CD14-positive monocyte (primary cell): ENCODE measurements at regions not wholly inside any gene's neighbourhood (a gene's known extent, or its start where the extent isn't known, plus 50 kb on each side); places are given as distances from the start of the nearest gene placed in this dataset.

Experiments
- DNase-seq, 3 donors: peaks; one replicate each; pipeline ENCODE4 v3.0.0-alpha.2; 2011 to 2022
- H2AFZ ChIP-seq: 2 replicates; pipeline ENCODE4 v1.6.0; 2012; ENCODE audit warnings: mild to moderate bottlenecking, low read depth, low read length, inconsistent platforms; ENCODE audit not compliant: insufficient read depth, poor library complexity, severe bottlenecking
- H3K27ac ChIP-seq, 2 donors: 1 replicate in 1 of 2; 2 replicates in 1 of 2; pipeline ENCODE4 v1.5.1; 2012 to 2013; ENCODE audit warnings: low read length in 2 of 2, control low read depth in 1 of 2, inconsistent platforms in 1 of 2, low read depth in 1 of 2, mild to moderate bottlenecking in 1 of 2
- H3K27me3 ChIP-seq, 2 donors: one replicate each; pipeline versions ENCODE4 v1.6.0 to v1.6.1; 2011 to 2013; ENCODE audit warnings: low read length in 2 of 2; ENCODE audit not compliant: control insufficient read depth in 2 of 2, insufficient read depth in 2 of 2
- H3K36me3 ChIP-seq, 2 donors: replicated peaks in 1 of 2; 1 replicate in 1 of 2; 2 replicates in 1 of 2; pipeline versions ENCODE4 v1.5.1 to v1.6.1; 2012 to 2013; ENCODE audit warnings: low read length in 2 of 2, control low read depth in 1 of 2, inconsistent platforms in 1 of 2, mild to moderate bottlenecking in 1 of 2; ENCODE audit not compliant: insufficient read depth in 2 of 2, control insufficient read depth in 1 of 2
- H3K4me1 ChIP-seq, 2 donors: 1 replicate in 1 of 2; 2 replicates in 1 of 2; pipeline versions ENCODE4 v1.5.1 to v1.6.1; 2012 to 2013; ENCODE audit warnings: low read length in 2 of 2, control low read depth in 1 of 2, inconsistent platforms in 1 of 2, mild to moderate bottlenecking in 1 of 2, moderate library complexity in 1 of 2; ENCODE audit not compliant: insufficient read depth in 2 of 2, control insufficient read depth in 1 of 2
- H3K4me2 ChIP-seq: replicated peaks from 2 replicates; pipeline ENCODE3; 2012; ENCODE audit warnings: low read length, moderate library complexity, mild to moderate bottlenecking; ENCODE audit not compliant: poor library complexity, severe bottlenecking; ENCODE audit errors: extremely low read depth
- H3K4me3 ChIP-seq, 3 experiments: fragments of 200-600 bp in 1 of 3; sonication (generic) in 1 of 3; replicated peaks in 1 of 3; 1 replicate in 2 of 3; 2 replicates in 1 of 3; pipeline ENCODE4 v1.5.1; 2011 to 2013; ENCODE audit warnings: low read length in 3 of 3, mild to moderate bottlenecking in 3 of 3, control low read depth in 2 of 3, low read depth in 2 of 3, inconsistent platforms in 1 of 3, moderate library complexity in 1 of 3
- H3K79me2 ChIP-seq: 2 replicates; pipeline ENCODE4 v1.6.0; 2012; ENCODE audit warnings: mild to moderate bottlenecking, control low read depth, inconsistent platforms, low read length, moderate library complexity; ENCODE audit not compliant: insufficient read depth
- H3K9ac ChIP-seq: 2 replicates; pipeline ENCODE4 v1.6.0; 2017; ENCODE audit warnings: low read length, mild to moderate bottlenecking; ENCODE audit not compliant: insufficient read depth, poor library complexity, severe bottlenecking
- H3K9me3 ChIP-seq, 2 donors: replicated peaks in 1 of 2; 1 replicate in 1 of 2; 2 replicates in 1 of 2; pipeline versions ENCODE4 v1.5.1 to v1.6.1; 2012 to 2013; ENCODE audit warnings: low read length in 2 of 2, control low read depth in 1 of 2; ENCODE audit not compliant: control insufficient read depth in 1 of 2, insufficient read depth in 1 of 2
- H4K20me1 ChIP-seq: 2 replicates; pipeline ENCODE4 v1.6.0; 2012; ENCODE audit warnings: mild to moderate bottlenecking, low read length, control low read depth, moderate library complexity; ENCODE audit not compliant: insufficient read depth
- H3K27ac Mint-ChIP-seq, 7 donors: one replicate each; pipeline ENCODE4 v1.8.0; 2020; ENCODE audit warnings: mild to moderate bottlenecking in 7 of 7, mixed read lengths in 7 of 7, moderate library complexity in 6 of 7, inconsistent platforms in 2 of 7
- H3K27me3 Mint-ChIP-seq, 3 donors: one replicate each; pipeline ENCODE4 v1.8.0; 2021 to 2022; ENCODE audit warnings: low read depth in 3 of 3, mild to moderate bottlenecking in 3 of 3, mixed read lengths in 3 of 3, moderate library complexity in 3 of 3, inconsistent platforms in 1 of 3
- H3K36me3 Mint-ChIP-seq, 2 donors: one replicate each; pipeline ENCODE4 v1.8.0; 2020; ENCODE audit warnings: mixed read lengths in 2 of 2, inconsistent platforms in 1 of 2, mild to moderate bottlenecking in 1 of 2
- H3K4me1 Mint-ChIP-seq: one replicate; pipeline ENCODE4 v1.8.0; 2020; ENCODE audit warnings: mild to moderate bottlenecking, mixed read lengths
- H3K4me3 Mint-ChIP-seq, 2 donors: one replicate each; pipeline ENCODE4 v1.8.0; 2020; ENCODE audit warnings: mild to moderate bottlenecking in 2 of 2, mixed read lengths in 2 of 2, moderate library complexity in 1 of 2
- H3K9me3 Mint-ChIP-seq, 7 donors: one replicate each; pipeline ENCODE4 v1.8.0; 2020 to 2022; ENCODE audit warnings: mixed read lengths in 7 of 7, mild to moderate bottlenecking in 6 of 7, moderate library complexity in 6 of 7, inconsistent platforms in 2 of 7
- CTCF ChIP-seq: fragments of 200-600 bp; IDR thresholded peaks from one replicate; pipeline ENCODE4 v1.8.0; 2022; ENCODE audit warnings: antibody characterized with exemption, mild to moderate bottlenecking
- whole genome bisulfite sequencing: methylation state at CpG from one replicate; pipeline ENCODE4 v1.1.5; 2013; ENCODE audit warnings: missing lambda C conversion rate; ENCODE audit not compliant: insufficient coverage; 5-methylcytosine and 5-hydroxymethylcytosine counted together
- intact Hi-C, 2 donors: fragments of 100-400 bp; cut with micrococcal nuclease; formaldehyde crosslinking; loops; one replicate each; pipeline versions ENCODE4 v1.15.0 to v1.15.1; 2023

DNA sequence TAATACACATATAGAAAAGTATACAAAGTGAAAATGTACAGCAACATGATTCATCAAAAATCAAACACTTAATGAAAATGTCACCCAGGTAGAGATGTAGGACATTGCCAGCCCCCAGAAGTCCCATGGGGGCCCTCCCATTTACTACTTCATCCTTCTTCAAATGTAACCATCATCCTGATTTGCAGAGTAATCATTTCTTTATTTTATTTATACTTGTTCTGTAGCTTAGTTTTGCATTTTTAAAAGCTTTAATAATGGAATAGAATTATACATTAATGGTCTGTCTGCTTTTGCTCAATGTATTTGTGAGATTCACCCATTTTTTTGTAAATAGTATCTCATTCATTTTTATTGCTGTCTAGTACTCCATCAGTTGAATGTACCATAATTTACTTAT, 96.8 kb upstream of the CD55 start:
- Mint-ChIP-seq H3K27me3 (peaks cover 0 to 2% (median 2%) of the 10 kb centered on the region in 3 donors), H3K4me1 (no peaks in the 10 kb centered on the region), H3K36me3 (no peaks in the 10 kb centered on the region), H3K27ac (no peak overlapping the region), H3K9me3 (peaks cover 0 to 3% (median 0%) of the 10 kb centered on the region in 7 donors), H3K4me3 (no peak overlapping the region)
- no peak for TF ChIP-seq CTCF
- Histone ChIP-seq H2AFZ (no peak overlapping the region), H4K20me1 (no peaks in the 10 kb centered on the region), H3K27ac (no peak overlapping the region), H3K4me3 (no peak overlapping the region), H3K36me3 (no peaks in the 10 kb centered on the region), H3K4me2 (no peak overlapping the region), H3K4me1 (no peaks in the 10 kb centered on the region), H3K27me3 (no peaks in the 10 kb centered on the region), H3K79me2 (no peaks in the 10 kb centered on the region), H3K9ac (no peak overlapping the region), H3K9me3 (no peaks in the 10 kb centered on the region)
- intact Hi-C loops = no loop called here
- no peak for DNase-seq

DNA sequence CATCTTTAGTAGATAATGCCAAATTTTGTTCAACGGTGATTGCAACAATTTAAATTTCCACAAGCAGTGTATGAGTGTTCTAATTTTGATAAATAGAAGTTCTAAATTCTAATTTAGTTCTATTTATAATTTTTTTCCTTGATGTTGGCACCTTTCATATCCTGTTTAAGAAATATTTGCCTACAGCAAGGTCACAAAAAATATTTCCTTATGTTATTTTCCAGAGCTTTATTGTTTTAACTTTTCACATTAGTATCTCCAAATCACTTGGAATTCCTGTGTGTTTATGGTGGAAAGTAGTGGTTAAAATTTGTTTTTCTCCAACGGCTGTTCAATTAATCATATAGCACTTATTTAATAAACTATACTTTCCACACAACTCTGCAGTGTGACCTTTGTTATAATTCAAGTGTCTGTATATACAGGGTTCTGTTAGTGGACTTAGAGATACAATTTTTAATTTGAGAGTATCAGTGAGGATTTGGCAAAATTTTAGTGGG, 94.3 kb upstream of the CD55 start:
- no peak for TF ChIP-seq CTCF
- H3K4me1 ChIP-seq = no peaks in the 10 kb centered on the region
- no peaks in the 10 kb centered on the region for H3K36me3 ChIP-seq
- H2AFZ ChIP-seq = no peak overlapping the region
- H3K4me1 Mint-ChIP-seq = no peaks in the 10 kb centered on the region
- H3K4me3 Mint-ChIP-seq = no peak overlapping the region
- H3K79me2 ChIP-seq = no peaks in the 10 kb centered on the region
- H3K27me3 Mint-ChIP-seq = peaks cover 0 to 4% (median 2%) of the 10 kb centered on the region in 3 donors
- no peaks in the 10 kb centered on the region for H3K27me3 ChIP-seq
- H3K4me2 ChIP-seq = no peak overlapping the region
- H3K9ac ChIP-seq = no peak overlapping the region
- H3K9me3 Mint-ChIP-seq = peaks cover 0 to 3% (median 2%) of the 10 kb centered on the region in 7 donors
- no peak for DNase-seq
- H3K4me3 ChIP-seq = no peak overlapping the region
- intact Hi-C loops = no loop called here
- no CpG with 5 or more reads among the region's 2 CpGs for WGBS
- no peak overlapping the region for H3K27ac ChIP-seq
- H4K20me1 ChIP-seq = no peaks in the 10 kb centered on the region
- no peaks in the 10 kb centered on the region for H3K36me3 Mint-ChIP-seq
- no peaks in the 10 kb centered on the region for H3K9me3 ChIP-seq
- no peak overlapping the region for H3K27ac Mint-ChIP-seq
